ENCODE measurements at regions not wholly inside any gene's neighbourhood (a gene's known extent, or its start where the extent isn't known, plus 50 kb on each side); places are given as distances from the start of the nearest gene placed in this dataset.

GRCh38 chr17:70936724-70937123, 767.4 kb downstream of the KCNJ2 start:
- TF ChIP-seq CTCF (IDR thresholded peaks at IDR 0.05) = no peak
- TF ChIP-seq POLR2AphosphoS5 (IDR thresholded peaks at IDR 0.05; ENCODE audit: low read depth, low read length) = no peak
- TF ChIP-seq TCF7L2 (IDR thresholded peaks at IDR 0.05; ENCODE audit: low read depth, low read length) = no peak

Data from Panc1 (cell line).